ENCODE measurements at regions not wholly inside any gene's neighbourhood (a gene's known extent, or its start where the extent isn't known, plus 50 kb on each side); places are given as distances from the start of the nearest gene placed in this dataset.

GRCh38 chr6:53744321-53744720, 50.5 kb upstream of the LRRC1 start:
- no peak for DNase-seq (ENCODE audit: low read depth in 2 of 2)
- TF ChIP-seq, protein P1, sequence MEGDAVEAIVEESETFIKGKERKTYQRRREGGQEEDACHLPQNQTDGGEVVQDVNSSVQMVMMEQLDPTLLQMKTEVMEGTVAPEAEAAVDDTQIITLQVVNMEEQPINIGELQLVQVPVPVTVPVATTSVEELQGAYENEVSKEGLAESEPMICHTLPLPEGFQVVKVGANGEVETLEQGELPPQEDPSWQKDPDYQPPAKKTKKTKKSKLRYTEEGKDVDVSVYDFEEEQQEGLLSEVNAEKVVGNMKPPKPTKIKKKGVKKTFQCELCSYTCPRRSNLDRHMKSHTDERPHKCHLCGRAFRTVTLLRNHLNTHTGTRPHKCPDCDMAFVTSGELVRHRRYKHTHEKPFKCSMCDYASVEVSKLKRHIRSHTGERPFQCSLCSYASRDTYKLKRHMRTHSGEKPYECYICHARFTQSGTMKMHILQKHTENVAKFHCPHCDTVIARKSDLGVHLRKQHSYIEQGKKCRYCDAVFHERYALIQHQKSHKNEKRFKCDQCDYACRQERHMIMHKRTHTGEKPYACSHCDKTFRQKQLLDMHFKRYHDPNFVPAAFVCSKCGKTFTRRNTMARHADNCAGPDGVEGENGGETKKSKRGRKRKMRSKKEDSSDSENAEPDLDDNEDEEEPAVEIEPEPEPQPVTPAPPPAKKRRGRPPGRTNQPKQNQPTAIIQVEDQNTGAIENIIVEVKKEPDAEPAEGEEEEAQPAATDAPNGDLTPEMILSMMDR (IDR thresholded peaks at IDR 0.05; ENCODE audit: low read depth, low read length): no peak
- H3K4me3 ChIP-seq (replicated peaks in 1 of 2; ENCODE audit: low read depth in 2 of 2, low read length in 2 of 2): no peak overlapping the region

GRCh38 chr6:53741034-53741823, 53.6 kb upstream of the LRRC1 start:
- TF ChIP-seq, protein P1 (IDR thresholded peaks at IDR 0.05; ENCODE audit: low read depth, low read length): no peak
- no peak overlapping the region for H3K4me3 ChIP-seq (replicated peaks in 1 of 2; ENCODE audit: low read depth in 2 of 2, low read length in 2 of 2)
- peak in 1 of 2 donors; percentile 48 for DNase-seq (ENCODE audit: low read depth in 2 of 2)

DNA sequence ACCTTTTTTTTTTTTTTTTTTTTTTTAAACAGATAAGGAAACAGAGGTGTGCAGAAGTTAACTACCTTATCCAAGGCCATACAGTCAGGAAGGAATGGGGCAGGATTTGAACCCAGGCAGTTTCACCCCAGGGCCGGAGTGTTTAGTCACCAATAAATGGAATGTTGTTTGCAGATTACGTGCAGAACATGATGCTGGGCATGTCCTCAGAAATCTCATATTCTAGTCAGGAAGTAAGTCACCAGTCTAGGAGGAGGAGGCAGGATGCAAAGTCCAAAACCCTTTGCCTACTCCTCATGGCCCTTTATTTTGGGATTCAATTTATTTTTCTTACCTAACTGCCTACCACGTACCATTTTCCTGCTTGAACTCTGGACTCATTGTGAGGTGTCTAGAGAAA, 57.1 kb upstream of the LRRC1 start:
- TF ChIP-seq, protein P1 (IDR thresholded peaks at IDR 0.05; ENCODE audit: low read depth, low read length): no peak
- no peak overlapping the region for H3K4me3 ChIP-seq (replicated peaks in 1 of 2; ENCODE audit: low read depth in 2 of 2, low read length in 2 of 2)
- DNase-seq (ENCODE audit: low read depth in 2 of 2): peak in 1 of 2 donors; percentile 33

DNA sequence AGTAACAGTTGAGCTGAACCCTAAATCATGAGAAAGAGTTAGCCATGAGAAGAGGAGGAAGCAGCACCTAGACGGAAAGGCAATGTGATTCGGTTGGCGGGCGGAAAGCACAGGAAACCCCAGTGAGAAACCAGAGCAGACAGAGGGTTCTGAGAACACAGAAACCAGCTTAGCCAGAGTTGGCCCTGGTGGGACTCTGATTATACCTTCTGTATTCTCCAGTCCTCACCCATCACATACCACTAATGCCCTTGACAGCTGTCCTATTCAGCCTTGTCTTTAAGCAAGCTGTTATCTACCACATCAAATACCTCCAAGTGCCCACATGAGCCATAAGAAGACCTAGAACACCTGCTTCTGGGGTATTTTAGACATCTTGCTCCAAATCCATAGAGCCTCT, 58.9 kb upstream of the LRRC1 start:
- DNase-seq (ENCODE audit: low read depth in 2 of 2): no peak
- no peak overlapping the region for H3K4me3 ChIP-seq (replicated peaks in 1 of 2; ENCODE audit: low read depth in 2 of 2, low read length in 2 of 2)
- TF ChIP-seq, protein P1 (IDR thresholded peaks at IDR 0.05; ENCODE audit: low read depth, low read length): no peak

DNA sequence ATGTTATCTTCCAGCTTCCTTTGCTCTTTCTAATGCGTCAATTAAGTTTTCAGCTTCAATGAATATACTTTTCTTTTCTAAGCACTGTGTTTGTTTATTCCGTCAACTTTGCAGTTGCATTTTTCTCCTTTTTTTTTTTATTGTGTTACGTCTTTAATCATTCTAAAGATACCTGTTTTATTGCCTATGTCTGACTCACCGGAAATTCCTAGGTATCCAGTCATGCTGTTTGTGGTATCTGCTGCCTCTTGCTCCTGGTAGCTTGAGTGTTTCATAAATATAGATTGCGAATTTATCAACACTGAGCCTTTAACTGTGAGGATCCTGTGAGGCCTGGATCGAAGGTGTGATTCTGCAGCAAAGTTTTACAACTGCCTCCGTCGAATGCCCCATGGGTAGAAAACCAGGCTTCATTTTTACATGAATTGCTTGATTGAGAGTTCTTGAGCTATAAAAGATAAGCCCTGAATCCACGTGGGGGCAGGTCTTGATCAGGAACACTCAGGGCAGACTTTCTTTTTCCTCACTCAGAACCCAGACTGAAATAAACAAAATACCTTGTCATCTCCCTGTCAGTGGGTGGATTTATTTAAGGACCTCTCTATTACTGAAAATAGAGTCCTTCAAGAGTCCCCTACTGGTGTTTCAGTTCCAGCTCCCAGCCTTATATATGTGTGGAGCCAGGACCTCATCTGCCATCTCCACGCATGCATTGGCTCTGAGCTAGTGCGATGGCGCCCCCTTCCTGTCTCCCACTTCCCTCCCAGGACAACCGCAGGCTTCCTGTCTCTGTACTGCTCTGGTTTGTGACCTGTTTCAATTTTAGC, 60.1 kb upstream of the LRRC1 start:
- TF ChIP-seq, protein P1 (IDR thresholded peaks at IDR 0.05; ENCODE audit: low read depth, low read length): peak; percentile 40
- H3K4me3 ChIP-seq (replicated peaks in 1 of 2; ENCODE audit: low read depth in 2 of 2, low read length in 2 of 2): no peak overlapping the region
- DNase-seq (ENCODE audit: low read depth in 2 of 2): peak; percentile 50 to 78

DNA sequence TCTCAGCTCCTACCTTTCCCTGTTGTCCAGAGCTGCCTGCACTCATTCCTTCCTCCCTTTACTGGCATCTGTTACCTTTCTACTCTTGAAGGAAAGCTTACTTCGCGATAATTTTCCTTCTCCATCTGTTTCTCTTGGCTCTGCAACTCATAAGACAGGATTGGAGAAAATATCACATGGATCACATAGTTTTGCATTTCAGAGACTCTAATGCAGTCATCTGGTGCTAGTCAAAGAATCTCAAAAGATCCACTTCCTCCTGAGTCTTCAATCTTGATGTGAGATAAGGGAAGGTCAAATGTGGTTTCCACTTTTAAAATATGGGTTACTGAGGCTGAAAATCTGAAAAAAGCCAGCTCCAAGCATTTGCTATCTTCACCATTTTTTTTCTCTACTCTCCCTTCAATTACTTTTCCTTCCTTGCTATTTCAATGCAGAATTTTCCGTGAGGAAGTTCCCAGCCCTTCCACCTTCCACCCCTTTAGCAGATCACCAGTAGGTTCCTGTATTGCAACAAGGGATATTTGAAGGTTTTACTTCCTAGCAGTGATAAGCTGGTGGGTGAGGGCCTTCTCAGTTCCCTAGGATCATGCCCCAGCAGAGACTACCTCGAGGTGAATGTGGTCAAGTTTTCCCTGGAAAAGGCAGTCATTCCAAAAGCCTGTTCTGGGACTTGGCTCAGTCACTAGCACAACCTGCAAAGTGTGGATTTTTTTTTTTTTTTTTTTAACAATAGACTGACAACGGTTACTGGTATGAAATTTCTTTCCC, 62.8 kb upstream of the LRRC1 start:
- TF ChIP-seq, protein P1 (IDR thresholded peaks at IDR 0.05; ENCODE audit: low read depth, low read length): no peak
- no peak overlapping the region for H3K4me3 ChIP-seq (replicated peaks in 1 of 2; ENCODE audit: low read depth in 2 of 2, low read length in 2 of 2)
- DNase-seq (ENCODE audit: low read depth in 2 of 2): no peak

Measured in cardiac fibroblast (primary cell).